Activated naive CD8-positive, alpha-beta T cell treated with anti-CD3 and anti-CD28 coated beads for 36 hours (primary cell): ENCODE measurements at regions not wholly inside any gene's neighbourhood (a gene's known extent, or its start where the extent isn't known, plus 50 kb on each side); places are given as distances from the start of the nearest gene placed in this dataset.
"Not testable (repeated sequence)": the region's sequence is repeated elsewhere in the genome, so short reads cannot be mapped to it uniquely, and the experiment has no call there.

Experiments
- DNase-seq: peaks from one replicate; pipeline ENCODE4 v3.0.0; 2021
- H3K27ac Mint-ChIP-seq: one replicate; pipeline ENCODE4 v1.8.0; 2022; ENCODE audit warnings: mild to moderate bottlenecking, moderate library complexity, mixed read lengths
- H3K27me3 Mint-ChIP-seq: one replicate; pipeline ENCODE4 v1.8.0; 2022; ENCODE audit warnings: mild to moderate bottlenecking, mixed read lengths
- H3K36me3 Mint-ChIP-seq: one replicate; pipeline ENCODE4 v1.8.0; 2021; ENCODE audit warnings: mild to moderate bottlenecking, mixed read lengths
- H3K4me1 Mint-ChIP-seq: one replicate; pipeline ENCODE4 v1.8.0; 2021; ENCODE audit warnings: mixed read lengths
- H3K4me3 Mint-ChIP-seq: one replicate; pipeline ENCODE4 v1.8.0; 2022; ENCODE audit warnings: mild to moderate bottlenecking, moderate library complexity, mixed read lengths
- H3K9me3 Mint-ChIP-seq: one replicate; pipeline ENCODE4 v1.8.0; 2022; ENCODE audit warnings: mixed read lengths

DNA sequence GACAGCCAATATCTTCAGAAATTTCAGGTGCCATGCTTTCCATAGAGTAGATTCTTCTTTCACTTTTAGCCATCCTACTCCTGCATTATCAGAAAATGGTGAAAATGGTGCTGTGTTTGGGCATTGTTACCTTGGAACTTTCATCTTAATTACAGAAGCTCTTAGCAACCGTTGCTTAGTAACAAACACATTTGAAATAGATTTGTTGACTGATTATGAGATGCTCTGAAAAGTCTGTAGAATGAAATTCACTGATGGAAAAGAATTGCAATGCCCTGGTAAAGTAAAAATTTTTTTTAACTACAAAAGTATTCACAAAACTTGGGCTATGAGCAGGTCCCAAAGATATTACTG lies 249.3 kb upstream of the NEBL start:
- Mint-ChIP-seq H3K9me3 (no peaks in the 10 kb centered on the region), H3K4me1 (no peaks in the 10 kb centered on the region), H3K27ac (no peak overlapping the region), H3K4me3 (no peak overlapping the region), H3K27me3 (peaks cover 1% of the 10 kb centered on the region), H3K36me3 (no peaks in the 10 kb centered on the region)
- no peak for DNase-seq

GRCh38 chr10:21145751-21146435 lies 248.8 kb upstream of the NEBL start:
- H3K4me3 Mint-ChIP-seq, result no peak overlapping the region
- H3K27ac Mint-ChIP-seq, result no peak overlapping the region
- no peaks in the 10 kb centered on the region for H3K36me3 Mint-ChIP-seq
- DNase-seq, result no peak
- no peaks in the 10 kb centered on the region for H3K9me3 Mint-ChIP-seq
- no peaks in the 10 kb centered on the region for H3K4me1 Mint-ChIP-seq
- no peaks in the 10 kb centered on the region for H3K27me3 Mint-ChIP-seq

DNA sequence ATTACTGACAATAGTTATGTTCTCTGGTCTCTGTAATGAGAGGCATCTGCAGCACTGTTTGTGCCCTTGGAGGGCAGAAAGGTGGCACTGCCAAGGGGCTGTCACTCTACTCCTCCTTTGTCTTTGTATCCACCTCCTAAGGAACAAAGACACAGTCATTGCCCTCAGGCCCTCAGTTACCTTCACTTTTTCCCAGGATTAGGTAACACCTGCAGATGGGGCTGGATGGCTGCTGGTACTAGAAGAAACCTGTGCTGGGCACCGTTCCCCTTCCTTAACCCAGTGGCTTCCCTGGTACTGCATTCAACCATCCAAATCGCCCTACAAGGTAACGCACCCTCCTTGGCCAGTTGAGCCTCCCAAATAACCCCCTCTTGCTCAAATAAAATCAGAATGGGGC lies 246.9 kb upstream of the NEBL start:
- H3K27ac Mint-ChIP-seq, result no peak overlapping the region
- no peak for DNase-seq
- H3K4me1 Mint-ChIP-seq, result no peaks in the 10 kb centered on the region
- H3K36me3 Mint-ChIP-seq, result no peaks in the 10 kb centered on the region
- no peaks in the 10 kb centered on the region for H3K27me3 Mint-ChIP-seq
- H3K4me3 Mint-ChIP-seq, result no peak overlapping the region
- no peaks in the 10 kb centered on the region for H3K9me3 Mint-ChIP-seq

- no peaks in the 10 kb centered on the region for H3K27me3 Mint-ChIP-seq
- H3K9me3 Mint-ChIP-seq, result no peaks in the 10 kb centered on the region
- no peaks in the 10 kb centered on the region for H3K36me3 Mint-ChIP-seq
These were observed 244.9 kb upstream of the NEBL start for GRCh38 chr10:21141946-21142492.

GRCh38 chr10:21138769-21139340 lies 241.7 kb upstream of the NEBL start:
- H3K27ac Mint-ChIP-seq, result no peak overlapping the region
- H3K9me3 Mint-ChIP-seq, result no peaks in the 10 kb centered on the region
- H3K4me1 Mint-ChIP-seq, result no peaks in the 10 kb centered on the region

More at GRCh38 chr10:21141946-21142492, 244.9 kb upstream of the NEBL start:
- H3K4me1 Mint-ChIP-seq, result no peaks in the 10 kb centered on the region
- no peak for DNase-seq
- no peak overlapping the region for H3K27ac Mint-ChIP-seq
- no peak overlapping the region for H3K4me3 Mint-ChIP-seq

GRCh38 chr10:21135023-21135931 lies 238.2 kb upstream of the NEBL start:
- Mint-ChIP-seq H3K27ac (no peak overlapping the region), H3K36me3 (no peaks in the 10 kb centered on the region), H3K4me1 (no peaks in the 10 kb centered on the region), H3K4me3 (no peak overlapping the region), H3K27me3 (peaks cover 5% of the 10 kb centered on the region), H3K9me3 (no peaks in the 10 kb centered on the region)
- DNase-seq, result no peak

More at GRCh38 chr10:21138769-21139340, 241.7 kb upstream of the NEBL start:
- Mint-ChIP-seq H3K36me3 (no peaks in the 10 kb centered on the region), H3K4me3 (no peak overlapping the region), H3K27me3 (peaks cover 5% of the 10 kb centered on the region)
- no peak for DNase-seq

DNA sequence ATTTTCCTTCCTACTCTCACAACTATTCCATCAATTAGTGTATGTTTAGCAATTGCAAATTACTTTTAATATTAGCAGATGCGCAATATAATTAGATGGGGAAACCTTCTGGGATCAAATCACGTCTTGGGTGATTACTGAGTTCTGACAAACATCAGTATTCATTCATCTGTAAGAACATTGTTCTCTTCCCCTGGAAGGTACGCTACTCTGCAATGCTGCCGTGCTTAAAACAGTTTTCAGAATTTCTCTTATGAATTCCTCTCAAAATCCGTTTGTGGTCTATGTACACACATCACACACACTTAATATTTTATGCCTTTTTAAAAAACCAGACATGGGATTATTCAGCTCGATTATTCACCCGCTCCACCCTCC lies 237.5 kb upstream of the NEBL start:
- no peak overlapping the region for H3K27ac Mint-ChIP-seq
- H3K36me3 Mint-ChIP-seq, result no peaks in the 10 kb centered on the region
- no peak for DNase-seq
- H3K4me1 Mint-ChIP-seq, result no peaks in the 10 kb centered on the region
- H3K4me3 Mint-ChIP-seq, result no peak overlapping the region
- peaks cover 5% of the 10 kb centered on the region for H3K27me3 Mint-ChIP-seq
- no peaks in the 10 kb centered on the region for H3K9me3 Mint-ChIP-seq

- Mint-ChIP-seq H3K27me3 (no peaks in the 10 kb centered on the region), H3K27ac (no peak overlapping the region), H3K4me1 (no peaks in the 10 kb centered on the region), H3K4me3 (no peak overlapping the region), H3K9me3 (no peaks in the 10 kb centered on the region), H3K36me3 (no peaks in the 10 kb centered on the region)
- no peak for DNase-seq
These were observed 233.8 kb upstream of the NEBL start for GRCh38 chr10:21130683-21131442.

DNA sequence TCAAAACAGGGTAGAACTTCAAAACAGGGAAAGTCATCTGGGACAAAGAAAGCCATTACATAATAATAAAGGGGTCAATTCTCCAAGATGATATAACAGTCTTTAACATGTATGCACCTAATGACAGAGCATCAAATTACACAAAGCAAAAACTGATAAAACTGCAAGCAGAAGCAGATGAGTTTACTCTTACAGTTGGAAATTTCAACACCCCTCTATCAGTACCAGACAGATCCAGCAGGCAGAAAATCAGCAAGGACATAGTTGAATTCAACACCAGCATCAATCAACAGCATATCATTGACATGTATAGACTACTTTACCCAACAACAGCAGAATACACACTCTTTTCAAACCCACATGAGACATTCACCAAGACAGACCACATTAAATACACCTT lies 233.0 kb upstream of the NEBL start:
- Mint-ChIP-seq H3K36me3 (no peaks in the 10 kb centered on the region), H3K27ac (no peak overlapping the region), H3K4me3 (no peak overlapping the region), H3K9me3 (no peaks in the 10 kb centered on the region), H3K4me1 (no peaks in the 10 kb centered on the region), H3K27me3 (no peaks in the 10 kb centered on the region)
- no peak for DNase-seq

GRCh38 chr10:21125471-21126228 lies 228.5 kb upstream of the NEBL start:
- no peaks in the 10 kb centered on the region for H3K36me3 Mint-ChIP-seq
- no peak overlapping the region for H3K27ac Mint-ChIP-seq
- H3K9me3 Mint-ChIP-seq, result no peaks in the 10 kb centered on the region
- DNase-seq, result no peak
- peaks cover 14% of the 10 kb centered on the region for H3K27me3 Mint-ChIP-seq
- H3K4me1 Mint-ChIP-seq, result no peaks in the 10 kb centered on the region
- H3K4me3 Mint-ChIP-seq, result no peak overlapping the region

GRCh38 chr10:21122907-21123306 lies 225.8 kb upstream of the NEBL start:
- Mint-ChIP-seq H3K27ac (no peak overlapping the region), H3K4me1 (no peaks in the 10 kb centered on the region), H3K9me3 (no peaks in the 10 kb centered on the region), H3K27me3 (peaks cover 19% of the 10 kb centered on the region), H3K36me3 (no peaks in the 10 kb centered on the region), H3K4me3 (no peak overlapping the region)
- DNase-seq, result no peak

DNA sequence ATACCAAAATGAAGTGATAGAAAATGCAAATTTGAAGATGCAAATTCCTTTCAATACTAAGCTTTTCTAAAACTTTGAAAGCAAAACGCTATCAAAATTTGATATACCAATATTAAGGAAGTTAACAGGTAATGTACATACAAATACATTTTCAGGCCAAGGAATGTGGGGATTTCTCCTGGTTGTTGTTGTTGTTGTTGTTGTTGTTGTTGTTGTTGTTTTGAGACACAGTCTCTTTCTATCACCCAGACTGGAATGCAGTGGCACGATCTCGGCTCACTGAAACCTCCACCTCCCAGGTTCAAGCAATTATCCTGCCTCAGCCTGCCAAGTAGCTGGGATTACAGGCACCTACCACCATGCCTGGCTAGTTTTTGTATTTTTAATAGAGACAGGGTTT lies 224.7 kb upstream of the NEBL start:
- peaks cover 19% of the 10 kb centered on the region for H3K27me3 Mint-ChIP-seq
- not testable (repeated sequence) for H3K4me3 Mint-ChIP-seq, H3K4me1 Mint-ChIP-seq, H3K36me3 Mint-ChIP-seq, DNase-seq, H3K27ac Mint-ChIP-seq, H3K9me3 Mint-ChIP-seq

DNA sequence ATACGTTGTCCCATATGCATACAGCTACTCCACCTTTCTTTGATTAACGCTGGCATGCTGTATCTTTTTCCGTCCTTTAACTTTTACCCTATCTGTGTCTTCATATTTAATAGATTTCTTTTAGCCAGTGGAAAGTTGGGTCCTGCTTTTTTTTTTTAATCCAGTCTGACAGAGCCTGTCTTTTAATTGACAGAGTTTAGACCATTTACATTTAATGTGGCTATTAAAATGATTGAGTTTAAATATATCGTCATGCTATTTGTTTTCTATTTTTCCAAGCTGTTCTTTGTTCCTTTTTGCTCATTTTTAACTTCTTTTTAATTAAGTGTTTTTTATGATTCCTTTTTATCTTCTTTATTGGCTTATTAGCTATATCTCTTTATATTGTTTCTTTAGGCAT lies 217.6 kb upstream of the NEBL start:
- H3K4me3 Mint-ChIP-seq, result no peak overlapping the region
- H3K4me1 Mint-ChIP-seq, result no peaks in the 10 kb centered on the region
- H3K9me3 Mint-ChIP-seq, result peaks cover 3% of the 10 kb centered on the region
- DNase-seq, result no peak
- H3K36me3 Mint-ChIP-seq, result no peaks in the 10 kb centered on the region
- no peak overlapping the region for H3K27ac Mint-ChIP-seq
- H3K27me3 Mint-ChIP-seq, result peaks cover 19% of the 10 kb centered on the region

GRCh38 chr10:21110358-21110757 lies 213.2 kb upstream of the NEBL start:
- no peak overlapping the region for H3K4me3 Mint-ChIP-seq
- peaks cover 9% of the 10 kb centered on the region for H3K9me3 Mint-ChIP-seq
- no peaks in the 10 kb centered on the region for H3K36me3 Mint-ChIP-seq
- DNase-seq, result no peak
- no peak overlapping the region for H3K27ac Mint-ChIP-seq
- H3K4me1 Mint-ChIP-seq, result no peaks in the 10 kb centered on the region
- H3K27me3 Mint-ChIP-seq, result peaks cover 17% of the 10 kb centered on the region
